Ascending aorta (tissue), 2 donors: ENCODE measurements at regions not wholly inside any gene's neighbourhood (a gene's known extent, or its start where the extent isn't known, plus 50 kb on each side); places are given as distances from the start of the nearest gene placed in this dataset.

Experiments
- DNase-seq, 2 donors: peaks; one replicate each; pipeline ENCODE4 v3.0.0-alpha.2; 2019; ENCODE audit warnings: low spot score in 2 of 2
- H3K27ac ChIP-seq, 2 donors: fragments of 200-600 bp; sonication (generic); one replicate each; pipeline ENCODE4 v1.5.1; 2016 to 2017; ENCODE audit warnings: mild to moderate bottlenecking in 1 of 2
- H3K27me3 ChIP-seq: fragments of 200-600 bp; sonication (generic); one replicate; pipeline ENCODE4 v1.5.1; 2017
- H3K36me3 ChIP-seq, 2 donors: fragments of 200-600 bp; sonication (generic); one replicate each; pipeline ENCODE4 v1.5.1; 2016
- H3K4me1 ChIP-seq, 2 donors: fragments of 200-600 bp; sonication (generic); one replicate each; pipeline ENCODE4 v1.5.1; 2016 to 2017; ENCODE audit warnings: mild to moderate bottlenecking in 1 of 2
- H3K4me3 ChIP-seq, 2 donors: fragments of 200-600 bp; sonication (generic); one replicate each; pipeline ENCODE4 v1.5.1; 2016 to 2017; ENCODE audit warnings: mild to moderate bottlenecking in 1 of 2
- H3K9me3 ChIP-seq, 2 donors: fragments of 200-600 bp; sonication (generic); one replicate each; pipeline ENCODE4 v1.5.1; 2016
- intact Hi-C: fragments of 100-400 bp; cut with DNase I; formaldehyde crosslinking; loops from one replicate; pipeline ENCODE4 v1.15.1; 2023
- TF ChIP-seq, protein P1 (sequence below), 3 experiments: fragments of 200-600 bp in 2 of 3; fragments of 450-650 bp in 1 of 3; sonication (generic) in 2 of 3; IDR thresholded peaks; one replicate each; pipeline ENCODE4 v1.5.1; 2016 to 2019; ENCODE audit warnings: antibody characterized with exemption in 3 of 3, mild to moderate bottlenecking in 1 of 3, moderate library complexity in 1 of 3

DNA sequence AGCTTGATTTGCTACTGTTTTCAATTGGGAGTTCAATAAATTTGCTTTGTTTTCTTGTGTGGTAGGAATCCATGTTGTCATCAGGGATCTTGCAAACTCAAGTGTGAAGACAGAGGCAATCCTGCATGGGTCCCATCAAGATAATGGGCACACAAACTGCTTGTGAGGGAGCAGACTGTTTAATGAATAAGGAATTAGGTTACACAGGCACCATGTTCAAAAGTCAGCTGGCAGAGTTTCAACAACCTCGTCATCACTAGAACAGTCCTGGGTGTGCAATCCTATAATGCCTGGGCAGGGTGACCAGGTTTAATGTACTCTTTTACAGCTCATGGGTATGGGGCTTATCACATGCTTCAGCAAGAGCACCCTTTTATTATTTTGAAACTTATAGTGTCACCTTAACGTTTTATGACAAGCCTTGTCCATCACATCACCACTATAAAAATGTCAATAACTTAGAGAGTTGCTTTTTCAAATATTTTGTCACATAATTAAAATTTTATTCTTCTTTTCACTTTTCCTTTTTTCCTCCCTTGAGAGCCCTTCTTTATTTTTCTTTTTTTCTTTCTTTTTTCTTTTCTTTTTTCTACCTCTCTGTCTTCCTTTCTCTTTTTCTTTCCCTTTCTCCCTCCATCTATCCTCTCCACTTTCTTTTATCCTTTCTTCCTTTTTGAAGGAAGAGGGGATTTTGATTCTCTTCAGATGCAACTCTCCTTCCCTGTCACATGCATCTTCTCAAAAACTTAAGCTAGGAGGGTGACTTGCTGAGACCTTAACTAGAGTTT, 252.2 kb upstream of the ATP2B1 start:
- Histone ChIP-seq H3K36me3 (no peaks in the 10 kb centered on the region), H3K4me3 (no peak overlapping the region), H3K9me3 (no peaks in the 10 kb centered on the region), H3K4me1 (no peaks in the 10 kb centered on the region), H3K27me3 (no peaks in the 10 kb centered on the region), H3K27ac (no peak overlapping the region)
- DNase-seq: no peak
- intact Hi-C loops: no loop called here
- TF ChIP-seq, protein P1, sequence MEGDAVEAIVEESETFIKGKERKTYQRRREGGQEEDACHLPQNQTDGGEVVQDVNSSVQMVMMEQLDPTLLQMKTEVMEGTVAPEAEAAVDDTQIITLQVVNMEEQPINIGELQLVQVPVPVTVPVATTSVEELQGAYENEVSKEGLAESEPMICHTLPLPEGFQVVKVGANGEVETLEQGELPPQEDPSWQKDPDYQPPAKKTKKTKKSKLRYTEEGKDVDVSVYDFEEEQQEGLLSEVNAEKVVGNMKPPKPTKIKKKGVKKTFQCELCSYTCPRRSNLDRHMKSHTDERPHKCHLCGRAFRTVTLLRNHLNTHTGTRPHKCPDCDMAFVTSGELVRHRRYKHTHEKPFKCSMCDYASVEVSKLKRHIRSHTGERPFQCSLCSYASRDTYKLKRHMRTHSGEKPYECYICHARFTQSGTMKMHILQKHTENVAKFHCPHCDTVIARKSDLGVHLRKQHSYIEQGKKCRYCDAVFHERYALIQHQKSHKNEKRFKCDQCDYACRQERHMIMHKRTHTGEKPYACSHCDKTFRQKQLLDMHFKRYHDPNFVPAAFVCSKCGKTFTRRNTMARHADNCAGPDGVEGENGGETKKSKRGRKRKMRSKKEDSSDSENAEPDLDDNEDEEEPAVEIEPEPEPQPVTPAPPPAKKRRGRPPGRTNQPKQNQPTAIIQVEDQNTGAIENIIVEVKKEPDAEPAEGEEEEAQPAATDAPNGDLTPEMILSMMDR (IDR thresholded peaks at IDR 0.05): no peak

DNA sequence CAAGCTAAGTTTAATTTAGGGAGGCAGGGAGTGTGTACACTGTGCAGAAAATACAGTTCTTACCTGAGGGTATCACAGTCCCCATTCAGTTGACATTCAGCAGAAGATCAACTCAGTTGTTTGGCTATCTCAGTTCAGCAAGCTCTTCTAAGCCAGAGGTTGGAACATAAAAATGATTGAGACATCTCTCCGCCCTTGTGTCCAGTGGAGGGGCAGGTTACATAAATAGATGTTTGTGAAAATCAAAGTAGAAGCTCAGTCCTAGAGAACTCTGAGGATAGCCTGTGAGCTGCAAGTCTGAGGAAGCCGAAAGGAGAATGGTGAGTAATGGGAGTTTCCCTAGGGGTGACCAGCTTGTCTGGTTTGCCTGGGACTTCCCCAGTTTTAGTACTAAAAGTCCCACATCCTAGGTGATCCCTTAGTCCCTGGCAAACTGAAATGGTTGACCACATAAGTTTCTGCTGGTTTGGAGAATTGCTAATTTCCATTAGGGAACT, 251.4 kb upstream of the ATP2B1 start:
- TF ChIP-seq, protein P1 (IDR thresholded peaks at IDR 0.05): no peak
- Histone ChIP-seq H3K9me3 (no peaks in the 10 kb centered on the region), H3K27ac (no peak overlapping the region), H3K4me3 (no peak overlapping the region), H3K27me3 (no peaks in the 10 kb centered on the region), H3K4me1 (no peaks in the 10 kb centered on the region), H3K36me3 (no peaks in the 10 kb centered on the region)
- intact Hi-C loops: no loop called here
- DNase-seq: no peak

DNA sequence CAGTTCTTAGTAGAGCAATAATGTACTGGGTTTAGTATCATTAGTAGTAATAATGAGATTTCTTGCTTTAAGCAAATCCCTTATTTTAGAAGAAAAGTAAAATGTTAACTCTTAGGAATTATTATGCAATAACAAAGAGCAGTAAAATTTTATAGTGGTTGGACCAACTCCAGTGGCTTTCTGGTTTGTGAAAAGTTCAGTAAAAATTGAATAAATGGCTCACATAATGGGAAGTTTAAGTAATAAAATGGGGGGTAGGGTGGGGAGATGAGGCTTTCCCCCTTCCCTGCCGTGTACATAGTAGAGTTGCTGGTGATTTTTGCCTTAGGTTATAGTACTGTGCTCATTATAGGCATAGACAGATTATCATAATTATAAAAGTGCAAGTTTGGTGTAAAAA, 250.5 kb upstream of the ATP2B1 start:
- Histone ChIP-seq H3K27ac (no peak overlapping the region), H3K9me3 (no peaks in the 10 kb centered on the region), H3K4me3 (no peak overlapping the region), H3K27me3 (no peaks in the 10 kb centered on the region), H3K4me1 (no peaks in the 10 kb centered on the region), H3K36me3 (no peaks in the 10 kb centered on the region)
- TF ChIP-seq, protein P1 (IDR thresholded peaks at IDR 0.05): no peak
- DNase-seq: no peak
- intact Hi-C loops: no loop called here

DNA sequence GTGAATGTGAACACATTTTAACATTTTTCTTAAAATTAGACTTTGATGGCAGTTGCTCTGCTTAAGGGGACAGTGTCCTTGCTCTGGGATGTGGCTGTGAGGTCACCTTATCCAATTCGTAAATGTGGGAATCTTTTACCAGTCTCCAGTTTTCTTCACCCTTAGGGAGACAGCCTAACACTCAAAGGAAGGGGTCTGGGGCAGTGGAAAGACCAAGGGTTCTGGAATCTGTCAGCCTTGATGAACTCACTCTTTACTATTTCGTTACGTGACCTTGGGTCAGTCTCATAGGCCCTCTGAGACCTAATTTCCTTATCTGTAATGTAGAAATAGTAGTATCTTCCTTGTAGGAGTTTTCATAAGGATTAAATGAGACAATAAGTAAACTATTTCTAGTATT, 245.6 kb upstream of the ATP2B1 start:
- no peaks in the 10 kb centered on the region for H3K27me3 ChIP-seq
- intact Hi-C loops: no loop called here
- no peak overlapping the region for H3K27ac ChIP-seq
- no peaks in the 10 kb centered on the region for H3K36me3 ChIP-seq
- H3K9me3 ChIP-seq: no peaks in the 10 kb centered on the region
- DNase-seq: no peak
- TF ChIP-seq, protein P1 (IDR thresholded peaks at IDR 0.05): no peak
- H3K4me3 ChIP-seq: no peak overlapping the region
- H3K4me1 ChIP-seq: peaks cover 0 to 3% of the 10 kb centered on the region in 2 donors

DNA sequence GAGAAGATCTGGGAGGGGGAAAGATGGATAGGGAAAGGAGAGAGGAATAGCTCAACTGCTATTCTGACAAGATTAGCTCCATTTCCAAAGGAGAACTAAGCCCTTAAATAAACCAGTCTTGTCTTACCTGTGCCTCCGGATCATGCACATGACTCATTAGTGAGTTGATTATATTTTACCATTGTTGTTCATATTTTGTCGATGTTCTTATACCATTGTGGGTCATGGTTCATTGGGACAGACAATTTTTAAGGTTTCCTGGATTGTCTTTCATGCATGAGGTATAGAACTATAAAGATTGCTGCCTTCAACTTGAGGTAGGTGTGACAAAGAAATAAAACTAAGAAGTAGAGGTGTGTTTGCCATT, 243.0 kb upstream of the ATP2B1 start:
- Histone ChIP-seq H3K4me1 (peaks cover 0 to 19% of the 10 kb centered on the region in 2 donors), H3K9me3 (no peaks in the 10 kb centered on the region), H3K27ac (no peak overlapping the region), H3K27me3 (no peaks in the 10 kb centered on the region), H3K36me3 (no peaks in the 10 kb centered on the region), H3K4me3 (no peak overlapping the region)
- no peak for DNase-seq
- TF ChIP-seq, protein P1 (IDR thresholded peaks at IDR 0.05): no peak
- intact Hi-C loops: no loop called here
